H54 (cell line): ENCODE measurements at regions not wholly inside any gene's neighbourhood (a gene's known extent, or its start where the extent isn't known, plus 50 kb on each side); places are given as distances from the start of the nearest gene placed in this dataset.

ENCODE experiments used
- DNase-seq: peaks from one replicate; pipeline ENCODE4 v3.0.0; 2011; ENCODE audit warnings: low spot score, mixed read lengths; ENCODE audit not compliant: insufficient read length
- FAIRE-seq: peaks from 3 replicates; lab custom pipeline; 2011; peaks lifted over from hg19 to GRCh38; lab: Jason Lieb, UNC
- POLR2A ChIP-seq: IDR thresholded peaks from 2 replicates; pipeline ENCODE4 v1.6.1; 2011; ENCODE audit warnings: low read depth, mild to moderate bottlenecking, low read length

DNA sequence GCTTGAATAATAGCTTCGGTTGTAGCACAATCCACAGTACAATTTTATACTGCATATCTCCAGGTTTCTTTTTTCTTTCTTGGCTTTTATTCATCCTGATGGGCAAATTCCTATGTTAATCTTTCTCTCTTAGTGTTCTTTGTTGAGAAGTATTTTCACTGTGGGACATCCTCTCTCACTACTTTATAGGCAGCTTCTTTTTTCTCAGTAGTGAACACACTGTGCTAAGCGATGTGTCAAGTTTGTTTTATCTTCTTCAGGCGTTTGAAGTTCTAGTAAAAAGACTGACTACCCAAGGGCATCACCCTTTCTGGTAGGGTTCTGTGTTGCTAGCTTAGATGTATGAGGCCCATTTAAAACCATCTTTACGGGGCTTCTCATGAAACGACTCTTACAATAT, 182.1 kb downstream of the FAM170A start:
- no peak for TF ChIP-seq POLR2A
- FAIRE-seq, result no peak
- DNase-seq, result no peak

DNA sequence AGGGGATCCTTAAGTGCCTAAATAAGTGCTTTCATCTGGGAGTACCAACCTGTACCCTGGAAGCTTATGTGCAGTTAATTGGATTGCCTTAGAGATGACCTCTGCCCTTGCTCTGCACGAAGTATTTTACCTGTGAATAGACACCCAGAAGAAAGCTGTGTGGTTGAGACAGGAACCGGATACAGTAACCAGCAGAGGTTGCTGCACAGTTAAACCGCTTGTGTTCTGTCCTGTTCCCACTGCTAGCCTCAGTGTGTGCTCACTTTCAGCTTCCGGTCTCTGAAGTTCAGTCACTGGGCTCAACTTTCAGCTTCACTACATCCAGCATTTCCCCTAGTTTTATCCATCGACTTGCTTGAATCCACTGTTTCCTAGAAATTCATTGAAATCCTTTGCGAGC, 185.3 kb downstream of the FAM170A start:
- FAIRE-seq, result no peak
- no peak for TF ChIP-seq POLR2A
- no peak for DNase-seq

DNA sequence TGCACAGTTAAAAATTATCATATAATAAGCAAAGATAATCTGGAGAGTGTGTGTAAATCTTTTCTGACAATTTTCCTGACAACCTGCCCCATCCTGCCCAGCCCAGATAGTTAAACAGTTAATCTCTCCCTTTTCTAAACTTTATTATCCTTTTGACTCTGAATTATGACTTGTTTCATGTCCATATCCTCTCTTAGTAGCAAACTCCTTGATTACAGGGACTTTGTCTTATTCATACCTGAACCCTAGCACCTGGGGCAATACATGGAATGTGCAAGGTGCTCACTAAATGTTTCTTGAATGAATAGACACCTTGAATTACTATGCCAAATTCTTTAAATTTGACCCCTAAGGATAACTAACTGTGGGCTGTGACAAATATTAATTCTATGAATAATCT, 186.7 kb downstream of the FAM170A start:
- TF ChIP-seq POLR2A, result no peak
- no peak for FAIRE-seq

DNA sequence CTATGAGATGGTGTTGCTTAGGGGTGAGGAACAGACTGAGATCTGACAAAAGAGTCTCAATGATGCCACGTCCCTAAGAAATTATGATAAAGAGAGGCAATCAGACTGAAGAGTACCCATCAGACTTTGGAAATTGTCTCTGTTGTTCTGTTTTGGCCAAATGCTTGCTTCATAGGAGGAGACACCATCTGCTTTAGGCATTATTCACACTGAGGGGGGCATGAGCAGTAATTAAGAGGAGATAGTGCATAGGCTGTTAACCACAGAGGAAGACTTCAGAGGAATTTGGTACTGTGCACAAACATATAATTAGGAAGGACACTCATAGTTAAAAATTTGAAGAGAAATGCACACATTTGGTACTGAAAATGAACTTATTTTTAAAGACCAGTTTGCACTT, 190.7 kb downstream of the FAM170A start:
- DNase-seq, result no peak
- FAIRE-seq, result no peak
- no peak for TF ChIP-seq POLR2A

More for the DNA sequence above, 186.7 kb downstream of the FAM170A start:
- no peak for DNase-seq

DNA sequence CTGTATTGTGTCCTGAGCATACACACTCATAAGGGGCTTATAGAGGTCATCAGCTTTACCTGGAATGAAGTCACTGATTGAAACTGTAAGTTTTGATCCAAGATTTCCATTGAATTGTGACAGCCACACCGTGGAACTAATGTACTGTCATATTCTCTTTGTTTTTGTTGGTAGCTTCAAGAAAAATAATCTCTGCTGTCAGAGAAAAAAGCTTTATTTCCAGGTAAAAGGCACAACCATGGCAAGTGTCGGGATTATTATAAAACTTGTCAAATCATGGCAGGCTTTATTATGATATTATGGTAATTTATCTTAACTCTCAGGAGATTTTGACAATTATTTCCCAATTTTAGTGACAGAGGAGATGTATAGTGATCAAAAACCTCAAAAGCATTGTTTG, 191.2 kb downstream of the FAM170A start:
- DNase-seq, result no peak
- FAIRE-seq, result no peak
- no peak for TF ChIP-seq POLR2A

DNA sequence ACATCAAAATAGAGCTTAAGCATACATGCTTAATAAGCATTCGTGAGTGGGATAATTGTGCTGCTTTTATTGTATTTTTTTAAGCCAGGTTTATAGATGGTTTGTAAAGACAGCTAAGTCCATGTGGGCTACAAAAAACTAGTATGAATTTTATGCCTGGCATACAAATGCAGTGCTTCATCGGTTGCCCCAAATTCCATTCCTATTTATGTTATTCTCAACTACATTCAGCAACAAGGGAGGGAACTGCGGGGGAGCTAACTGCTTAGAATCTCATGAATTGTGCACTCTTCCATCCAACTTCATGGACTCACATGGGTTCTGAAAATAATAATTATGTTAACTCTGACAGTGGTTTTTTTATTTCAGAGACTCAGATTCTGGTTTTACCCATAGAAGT, 199.2 kb downstream of the FAM170A start:
- DNase-seq, result no peak
- no peak for FAIRE-seq
- no peak for TF ChIP-seq POLR2A

DNA sequence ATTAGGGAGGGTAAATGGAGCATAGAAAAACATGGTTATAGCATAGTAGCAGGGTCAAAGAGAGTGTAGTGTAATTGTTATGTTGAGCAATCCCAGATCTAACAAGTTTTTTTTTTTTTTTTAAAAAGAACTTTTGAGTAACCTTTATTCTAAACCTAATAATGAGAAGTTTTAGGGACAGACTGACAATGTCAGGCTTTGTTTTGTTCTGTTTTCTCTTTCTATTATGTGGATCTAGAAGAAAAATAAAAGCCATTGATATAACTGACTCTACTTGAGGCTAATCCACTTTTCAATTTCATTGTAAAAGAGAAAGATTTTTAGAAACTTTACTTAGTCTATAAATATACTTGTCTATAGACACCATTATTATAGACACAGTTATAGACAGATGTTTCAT, 200.0 kb downstream of the FAM170A start:
- no peak for TF ChIP-seq POLR2A
- FAIRE-seq, result no peak
- DNase-seq, result no peak

DNA sequence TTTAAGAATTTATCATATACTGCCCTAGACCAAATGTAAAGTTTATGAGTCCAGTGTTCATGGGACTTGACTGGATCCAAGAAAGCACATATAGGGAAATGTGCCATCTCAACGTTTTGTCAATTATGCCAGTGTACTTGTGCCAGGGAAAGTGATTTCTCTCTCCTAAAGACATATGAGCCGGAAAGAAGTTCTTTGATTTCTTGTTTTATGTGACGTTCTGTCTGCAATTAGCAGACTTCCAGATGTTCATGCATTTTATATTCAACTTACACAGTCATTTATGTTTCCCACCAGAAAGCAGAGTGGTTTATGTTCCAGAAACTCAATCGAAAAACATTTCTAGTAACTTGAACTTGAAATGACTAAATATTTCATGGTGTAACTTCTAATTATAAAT, 203.8 kb downstream of the FAM170A start:
- no peak for TF ChIP-seq POLR2A
- no peak for FAIRE-seq
- DNase-seq, result no peak

DNA sequence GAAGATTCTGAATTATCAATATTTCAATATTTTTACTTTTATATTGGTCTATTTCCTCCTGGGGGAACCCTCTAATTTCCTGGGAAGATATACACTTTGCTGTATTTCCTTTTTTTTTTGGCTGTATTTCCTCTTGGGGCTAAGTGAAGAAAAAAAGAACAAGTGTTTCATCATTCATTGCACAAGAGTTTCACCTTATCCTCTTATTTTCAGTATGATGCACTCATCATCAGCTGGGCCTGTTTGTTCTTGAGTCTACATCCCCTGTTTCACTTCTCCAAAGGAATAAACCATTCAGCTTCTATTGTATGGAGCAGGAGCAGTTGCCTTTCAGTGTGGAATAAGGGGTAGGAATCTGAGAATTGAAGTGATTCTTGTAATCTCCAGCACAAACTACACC, 210.8 kb downstream of the FAM170A start:
- DNase-seq (no peak), FAIRE-seq (no peak)
- TF ChIP-seq POLR2A, result no peak

DNA sequence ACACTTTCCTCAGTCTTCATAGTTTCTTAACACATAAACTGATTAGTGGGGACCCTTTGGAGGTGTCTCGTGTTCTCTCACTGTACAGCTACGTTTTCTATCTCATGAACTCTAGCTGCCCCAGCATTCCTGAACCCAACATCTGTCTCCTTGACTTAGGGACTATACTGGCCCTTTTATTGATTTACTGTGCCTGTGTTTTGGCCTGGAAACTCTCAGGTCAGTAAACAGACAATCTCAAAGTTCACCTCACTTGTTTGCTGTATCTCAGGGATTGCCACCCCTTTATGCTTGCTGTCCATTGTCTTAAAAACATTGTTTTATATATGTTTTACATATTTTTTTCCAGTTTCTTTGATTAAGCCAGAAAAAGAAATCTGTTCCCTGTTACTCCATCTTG, 222.8 kb downstream of the FAM170A start:
- DNase-seq (no peak), FAIRE-seq (no peak)
- no peak for TF ChIP-seq POLR2A

DNA sequence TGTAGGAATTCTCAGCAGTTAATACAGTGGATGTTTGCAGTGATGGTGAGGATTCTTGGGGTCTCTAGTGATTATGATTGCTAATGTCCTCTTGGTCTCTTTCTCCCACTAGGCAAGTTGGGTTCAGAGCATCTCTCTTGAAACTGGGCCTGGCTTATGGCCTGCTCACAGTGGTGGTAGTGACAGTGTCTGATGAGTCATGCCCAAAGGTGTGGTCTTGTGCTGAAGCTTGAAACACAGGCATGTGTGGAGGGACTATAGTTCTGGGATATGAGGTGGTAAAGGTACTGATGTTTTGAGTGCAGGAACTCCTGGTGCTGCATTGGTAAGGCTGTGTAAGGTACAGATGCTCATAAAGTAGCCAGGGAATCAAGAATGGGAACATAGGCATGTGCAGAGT, 231.1 kb downstream of the FAM170A start:
- no peak for TF ChIP-seq POLR2A
- FAIRE-seq (no peak), DNase-seq (no peak)

DNA sequence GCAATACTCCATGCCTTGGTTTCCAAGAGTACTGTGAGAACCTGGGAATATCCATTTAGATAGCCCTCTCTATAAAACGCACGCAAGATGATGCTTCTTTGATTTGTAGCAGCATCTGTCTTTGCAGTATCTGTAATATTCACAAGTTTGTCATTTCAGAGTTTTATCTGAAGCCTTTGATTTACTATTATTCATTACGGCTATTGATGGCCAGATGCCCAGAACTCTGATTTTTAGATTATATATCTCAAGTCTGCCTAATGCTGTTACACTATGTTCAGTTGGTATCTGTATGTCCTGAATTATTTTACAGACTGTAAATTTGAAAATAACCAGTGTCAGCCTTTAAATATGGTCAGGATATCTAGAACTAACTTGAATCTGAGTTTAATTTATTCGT, 233.3 kb downstream of the FAM170A start:
- TF ChIP-seq POLR2A, result no peak
- no peak for DNase-seq
- no peak for FAIRE-seq

DNA sequence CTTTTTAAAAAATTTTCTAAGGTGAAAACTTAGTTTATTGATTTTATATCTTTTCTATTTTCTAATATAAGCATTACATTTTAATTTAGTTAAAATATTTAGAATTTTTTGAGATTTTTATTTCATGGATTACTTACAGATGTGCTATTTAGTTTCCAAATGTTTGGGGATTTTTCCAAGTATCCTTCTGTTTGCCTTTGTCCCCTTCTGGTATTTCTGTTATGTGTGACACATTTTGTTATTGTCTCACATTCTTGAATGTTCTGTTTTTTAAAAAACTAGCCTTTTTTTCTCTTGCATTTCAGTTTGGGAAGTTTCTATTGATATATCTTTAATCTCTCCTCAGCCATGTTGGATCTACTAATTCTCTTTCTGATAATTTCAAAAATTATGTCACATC, 234.9 kb downstream of the FAM170A start:
- DNase-seq (no peak), FAIRE-seq (no peak)
- TF ChIP-seq POLR2A, result no peak

DNA sequence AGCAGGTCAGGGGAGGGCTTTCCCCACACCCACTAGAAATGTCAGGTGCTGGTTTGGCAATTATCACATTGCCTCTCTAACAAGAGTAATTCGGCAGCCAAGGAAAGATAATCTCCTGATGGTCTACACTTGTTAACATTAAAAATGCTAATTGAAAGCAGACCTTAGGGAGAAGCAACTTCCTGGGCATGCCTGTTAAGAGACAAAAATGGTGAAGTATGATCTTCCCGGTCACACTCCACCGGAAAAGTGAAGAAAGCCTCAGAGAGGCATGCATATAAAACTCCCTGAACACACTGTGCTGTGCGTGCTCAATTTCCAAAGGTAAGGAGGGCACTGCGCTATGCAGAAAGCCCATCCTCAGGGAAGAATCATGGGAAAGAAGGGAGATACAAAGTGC, 244.3 kb downstream of the FAM170A start:
- FAIRE-seq, result no peak
- no peak for TF ChIP-seq POLR2A

DNA sequence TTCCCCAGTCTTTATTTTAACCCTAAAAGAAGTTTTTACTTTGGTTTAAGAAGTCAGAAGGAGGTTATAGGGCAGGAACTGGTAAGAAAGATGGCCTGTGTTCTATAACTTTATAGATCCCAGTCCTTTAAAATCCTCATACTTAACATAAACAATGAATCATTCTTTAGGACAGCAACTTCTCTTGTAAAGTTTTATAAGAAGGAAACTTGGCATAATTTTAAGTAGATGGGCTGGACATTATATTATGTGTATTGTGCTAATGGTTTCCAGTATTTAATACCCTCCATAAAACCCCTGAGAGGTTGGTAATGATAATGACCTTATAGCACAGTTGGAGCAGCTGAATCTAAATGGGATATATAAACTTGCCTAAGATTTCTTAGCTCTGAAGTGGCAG, 247.2 kb downstream of the FAM170A start:
- no peak for TF ChIP-seq POLR2A
- DNase-seq (no peak), FAIRE-seq (no peak)

More for the DNA sequence above, 244.3 kb downstream of the FAM170A start:
- no peak for DNase-seq

DNA sequence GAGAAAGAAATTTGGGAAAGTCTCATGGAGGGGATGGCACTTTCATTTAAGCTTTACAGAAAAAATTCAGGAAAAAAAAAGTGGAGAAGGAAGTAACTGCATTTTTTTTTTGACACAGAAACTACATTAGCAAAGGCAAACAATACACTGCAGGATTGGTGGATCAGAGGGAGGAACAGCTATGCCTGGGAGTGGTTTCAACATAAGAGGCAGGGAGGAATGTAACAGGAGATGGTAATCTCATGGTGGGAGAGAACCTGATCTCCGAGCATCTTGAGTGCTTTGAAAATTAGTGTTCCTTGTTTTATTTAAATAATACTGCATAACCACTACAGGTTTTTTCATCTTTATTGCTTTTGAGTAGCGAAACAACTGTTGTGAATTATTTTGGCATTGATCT, 249.4 kb downstream of the FAM170A start:
- FAIRE-seq (no peak), DNase-seq (no peak)

DNA sequence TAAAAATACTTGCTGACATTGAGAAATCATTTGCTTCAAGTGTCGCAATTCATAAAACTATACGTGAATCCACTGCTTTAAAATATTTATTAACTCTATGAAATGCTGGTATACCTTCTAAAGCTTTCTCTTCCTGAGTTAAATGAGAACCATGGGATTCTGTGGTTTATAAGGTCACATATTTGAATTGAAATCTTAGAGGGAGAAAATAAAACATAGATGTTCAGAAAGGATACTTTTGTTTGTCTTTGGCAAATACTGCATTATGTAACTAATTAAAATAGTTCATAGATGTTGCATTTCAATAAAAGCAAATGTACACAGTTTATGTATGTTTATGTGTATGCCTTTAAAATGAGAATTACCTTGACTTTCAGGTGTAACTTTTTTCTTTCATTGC, 250.1 kb downstream of the FAM170A start:
- no peak for FAIRE-seq
- DNase-seq, result no peak
- no peak for TF ChIP-seq POLR2A

More for the DNA sequence above, 249.4 kb downstream of the FAM170A start:
- TF ChIP-seq POLR2A, result no peak
